Thyroid gland (tissue), 4 donors: ENCODE measurements at regions not wholly inside any gene's neighbourhood (a gene's known extent, or its start where the extent isn't known, plus 50 kb on each side); places are given as distances from the start of the nearest gene placed in this dataset.

Experiments
- DNase-seq, 2 donors: peaks; one replicate each; pipeline ENCODE4 v3.0.0-alpha.2; 2019
- H3K27ac ChIP-seq, 3 donors: fragments of 200-600 bp; sonication (generic); 1 replicate in 2 of 3; 2 replicates in 1 of 3; pipeline ENCODE4 v1.5.1; 2016 to 2019; ENCODE audit warnings: mild to moderate bottlenecking in 1 of 3, moderate library complexity in 1 of 3
- H3K27me3 ChIP-seq: fragments of 200-600 bp; sonication (generic); one replicate; pipeline ENCODE4 v1.5.1; 2019
- H3K36me3 ChIP-seq, 2 donors: fragments of 200-600 bp; sonication (generic); one replicate each; pipeline ENCODE4 v1.5.1; 2016 to 2019
- H3K4me1 ChIP-seq, 2 donors: fragments of 200-600 bp; sonication (generic); one replicate each; pipeline ENCODE4 v1.5.1; 2017 to 2019
- H3K4me3 ChIP-seq, 3 donors: fragments of 200-600 bp; sonication (generic); replicated peaks in 1 of 3; 1 replicate in 2 of 3; 2 replicates in 1 of 3; pipeline ENCODE4 v1.5.1; 2016; ENCODE audit warnings: mild to moderate bottlenecking in 1 of 3
- H3K9me3 ChIP-seq: fragments of 200-600 bp; sonication (generic); one replicate; pipeline ENCODE4 v1.5.1; 2017
- POLR2A ChIP-seq, 2 donors: fragments of 450-650 bp; IDR thresholded peaks; one replicate each; pipeline ENCODE4 v1.6.1; 2017; ENCODE audit warnings: antibody characterized with exemption in 2 of 2, mild to moderate bottlenecking in 2 of 2, moderate library complexity in 1 of 2
- WGBS, 2 donors: methylation state at CpG; one replicate each; pipeline ENCODE4 v1.1.5; 2017; 5-methylcytosine and 5-hydroxymethylcytosine counted together
- intact Hi-C: fragments of 100-400 bp; cut with DNase I; formaldehyde crosslinking; loops from one replicate; pipeline ENCODE4 v1.15.1; 2023
- TF ChIP-seq, protein P1 (sequence below), 6 experiments: fragments of 200-600 bp in 3 of 6; fragments of 450-650 bp in 3 of 6; sonication (generic) in 3 of 6; IDR thresholded peaks; one replicate each; pipeline ENCODE4 v1.5.1; 2016 to 2019; ENCODE audit warnings: antibody characterized with exemption in 6 of 6, mild to moderate bottlenecking in 2 of 6, inconsistent platforms in 1 of 6, moderate library complexity in 1 of 6

DNA sequence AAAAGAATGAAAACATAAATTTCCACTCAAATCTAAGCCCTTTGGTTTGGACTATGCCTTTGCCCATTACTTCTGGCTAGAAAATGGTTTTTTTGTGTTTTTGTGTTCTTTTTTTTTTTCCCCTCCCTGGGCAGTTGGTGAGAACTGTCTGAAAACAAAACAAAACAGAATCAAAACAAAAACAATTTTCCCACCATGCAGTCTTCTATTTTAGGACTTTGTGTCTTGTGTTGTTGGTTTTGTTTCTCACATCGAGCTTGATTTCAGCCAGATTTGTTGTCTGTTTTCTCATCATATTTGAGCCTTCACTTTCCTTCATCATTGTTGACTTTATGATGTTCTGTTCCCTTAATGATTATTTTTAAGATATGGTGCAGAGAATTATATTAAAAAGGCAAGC, 206.3 kb downstream of the MACC1 start:
- no peak overlapping the region for H3K4me3 ChIP-seq
- H3K27ac ChIP-seq, result no peak overlapping the region
- no peaks in the 10 kb centered on the region for H3K27me3 ChIP-seq
- TF ChIP-seq, protein P1, sequence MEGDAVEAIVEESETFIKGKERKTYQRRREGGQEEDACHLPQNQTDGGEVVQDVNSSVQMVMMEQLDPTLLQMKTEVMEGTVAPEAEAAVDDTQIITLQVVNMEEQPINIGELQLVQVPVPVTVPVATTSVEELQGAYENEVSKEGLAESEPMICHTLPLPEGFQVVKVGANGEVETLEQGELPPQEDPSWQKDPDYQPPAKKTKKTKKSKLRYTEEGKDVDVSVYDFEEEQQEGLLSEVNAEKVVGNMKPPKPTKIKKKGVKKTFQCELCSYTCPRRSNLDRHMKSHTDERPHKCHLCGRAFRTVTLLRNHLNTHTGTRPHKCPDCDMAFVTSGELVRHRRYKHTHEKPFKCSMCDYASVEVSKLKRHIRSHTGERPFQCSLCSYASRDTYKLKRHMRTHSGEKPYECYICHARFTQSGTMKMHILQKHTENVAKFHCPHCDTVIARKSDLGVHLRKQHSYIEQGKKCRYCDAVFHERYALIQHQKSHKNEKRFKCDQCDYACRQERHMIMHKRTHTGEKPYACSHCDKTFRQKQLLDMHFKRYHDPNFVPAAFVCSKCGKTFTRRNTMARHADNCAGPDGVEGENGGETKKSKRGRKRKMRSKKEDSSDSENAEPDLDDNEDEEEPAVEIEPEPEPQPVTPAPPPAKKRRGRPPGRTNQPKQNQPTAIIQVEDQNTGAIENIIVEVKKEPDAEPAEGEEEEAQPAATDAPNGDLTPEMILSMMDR (IDR thresholded peaks at IDR 0.05), result no peak
- no peak for TF ChIP-seq POLR2A (IDR thresholded peaks at IDR 0.05)
- intact Hi-C loops, result no loop called here
- WGBS, 2 donors, result 73 to 92% methylated on average over 1 of the region's 1 CpG
- H3K36me3 ChIP-seq, result no peaks in the 10 kb centered on the region
- no peak for DNase-seq
- no peaks in the 10 kb centered on the region for H3K4me1 ChIP-seq
- no peaks in the 10 kb centered on the region for H3K9me3 ChIP-seq

DNA sequence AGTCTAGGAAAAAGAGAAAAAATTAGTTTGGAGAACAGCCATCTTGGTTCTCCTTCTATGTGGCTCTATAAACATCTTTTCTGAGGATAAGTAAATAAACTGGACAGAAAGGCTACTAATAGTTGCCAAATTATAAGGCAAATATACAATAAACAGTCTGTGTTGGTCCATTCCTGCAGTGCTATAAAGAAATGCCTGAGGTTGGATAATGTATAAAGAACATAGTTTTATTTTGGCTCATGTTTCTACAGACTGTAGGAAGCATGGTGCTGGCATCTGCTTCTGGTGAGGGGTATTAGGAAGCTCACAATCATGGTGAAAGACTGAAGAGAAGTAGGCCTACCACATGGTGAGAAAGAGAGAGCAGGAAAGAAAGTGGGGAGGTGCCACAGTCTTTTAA, 209.7 kb downstream of the MACC1 start:
- Histone ChIP-seq H3K27me3 (no peaks in the 10 kb centered on the region), H3K36me3 (no peaks in the 10 kb centered on the region), H3K4me3 (no peak overlapping the region), H3K4me1 (no peaks in the 10 kb centered on the region), H3K9me3 (no peaks in the 10 kb centered on the region), H3K27ac (no peak overlapping the region)
- TF ChIP-seq, protein P1 (IDR thresholded peaks at IDR 0.05), result no peak
- no peak for TF ChIP-seq POLR2A (IDR thresholded peaks at IDR 0.05)
- no peak for DNase-seq
- intact Hi-C loops, result no loop called here

DNA sequence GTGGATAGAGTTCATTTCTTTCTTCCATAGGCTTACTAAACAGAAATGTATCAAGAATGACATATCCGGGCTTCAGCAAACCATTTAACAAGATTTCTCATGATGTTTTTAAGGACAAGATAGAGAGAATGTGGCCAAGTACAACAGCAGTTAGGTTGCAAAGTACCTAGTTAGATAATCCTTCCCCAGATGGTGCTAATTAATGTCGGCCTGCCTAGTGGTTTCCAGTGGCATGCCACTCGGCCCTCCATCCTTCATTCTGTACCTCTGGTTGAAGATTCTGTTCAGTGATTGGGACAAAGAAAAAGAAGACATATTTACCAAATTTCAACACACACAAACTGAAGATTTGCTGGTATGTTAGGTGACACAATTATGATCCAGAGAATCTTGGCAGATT, 212.1 kb downstream of the MACC1 start:
- Histone ChIP-seq H3K9me3 (no peaks in the 10 kb centered on the region), H3K4me1 (no peaks in the 10 kb centered on the region), H3K27me3 (no peaks in the 10 kb centered on the region), H3K27ac (no peak overlapping the region), H3K4me3 (no peak overlapping the region), H3K36me3 (no peaks in the 10 kb centered on the region)
- no peak for DNase-seq
- WGBS, 2 donors, result 75 to 77% methylated on average over 3 of the region's 3 CpGs
- TF ChIP-seq, protein P1 (IDR thresholded peaks at IDR 0.05), result no peak
- TF ChIP-seq POLR2A (IDR thresholded peaks at IDR 0.05), result no peak
- intact Hi-C loops, result no loop called here

DNA sequence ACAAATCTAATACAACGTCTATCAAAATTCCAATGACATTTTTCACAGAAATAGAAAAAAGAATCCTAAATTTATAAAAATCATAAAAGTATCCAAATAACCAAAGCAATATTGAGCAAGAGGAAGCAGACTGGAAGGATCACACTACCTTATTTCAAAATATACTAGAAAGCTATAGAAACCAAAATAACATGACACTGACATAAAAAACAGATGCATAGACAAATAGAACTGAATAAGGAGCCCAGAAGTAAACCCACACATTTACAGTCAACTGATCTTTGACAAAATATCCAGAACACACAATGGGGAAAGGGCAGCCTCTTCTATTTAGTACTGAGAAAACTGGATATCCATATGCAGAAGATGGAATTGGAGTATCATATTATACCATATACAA, 217.5 kb downstream of the MACC1 start:
- intact Hi-C loops, result no loop called here
- H3K4me1 ChIP-seq, result no peaks in the 10 kb centered on the region

DNA sequence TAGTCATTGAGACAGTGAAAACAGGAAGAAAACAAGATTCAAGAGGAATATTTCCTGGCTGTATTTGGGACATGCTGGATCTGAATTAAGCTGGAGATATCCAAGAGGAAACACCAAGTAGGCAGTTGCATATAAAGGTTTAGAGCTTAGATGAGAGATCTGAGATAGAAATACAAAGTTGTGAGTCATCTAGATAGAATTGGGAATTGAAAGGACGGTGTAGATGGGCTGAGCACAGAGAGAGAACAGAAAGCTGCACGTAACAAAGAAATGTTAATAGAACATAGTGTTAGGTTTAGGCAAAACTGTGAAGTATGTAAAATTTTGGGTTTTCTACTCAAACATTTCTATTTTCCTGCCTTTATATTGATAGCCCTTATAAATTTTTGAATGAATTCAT, 218.5 kb upstream of the TMEM196 start:
- Histone ChIP-seq H3K4me1 (no peaks in the 10 kb centered on the region), H3K36me3 (no peaks in the 10 kb centered on the region), H3K9me3 (no peaks in the 10 kb centered on the region), H3K27ac (no peak overlapping the region), H3K4me3 (no peak overlapping the region), H3K27me3 (no peaks in the 10 kb centered on the region)
- intact Hi-C loops, result no loop called here
- TF ChIP-seq, protein P1 (IDR thresholded peaks at IDR 0.05), result no peak
- no peak for TF ChIP-seq POLR2A (IDR thresholded peaks at IDR 0.05)
- 79 to 80% methylated on average over 2 of the region's 2 CpGs for WGBS, 2 donors
- no peak for DNase-seq

More for the DNA sequence above, 217.5 kb downstream of the MACC1 start:
- Histone ChIP-seq H3K27ac (no peak overlapping the region), H3K36me3 (no peaks in the 10 kb centered on the region), H3K27me3 (no peaks in the 10 kb centered on the region), H3K9me3 (no peaks in the 10 kb centered on the region), H3K4me3 (no peak overlapping the region)
- no peak for DNase-seq
- TF ChIP-seq, protein P1 (IDR thresholded peaks at IDR 0.05), result no peak
- TF ChIP-seq POLR2A (IDR thresholded peaks at IDR 0.05), result no peak
- WGBS, 2 donors, result 80 to 87% methylated on average over 1 of the region's 1 CpG
